Muscle layer of colon (tissue), 2 donors: ENCODE measurements at regions not wholly inside any gene's neighbourhood (a gene's known extent, or its start where the extent isn't known, plus 50 kb on each side); places are given as distances from the start of the nearest gene placed in this dataset.

Experiments used
- H3K27ac ChIP-seq: one replicate; pipeline ENCODE4 v1.7.0; 2013; ENCODE audit warnings: low read depth, mild to moderate bottlenecking, low read length, moderate library complexity
- H3K27me3 ChIP-seq, 2 donors: one replicate each; pipeline ENCODE4 v1.7.0; 2013; ENCODE audit warnings: low read length in 2 of 2, mild to moderate bottlenecking in 2 of 2; ENCODE audit not compliant: insufficient read depth in 2 of 2, control insufficient read depth in 1 of 2
- H3K36me3 ChIP-seq: one replicate; pipeline ENCODE4 v1.7.0; 2013; ENCODE audit warnings: mild to moderate bottlenecking, low read length; ENCODE audit not compliant: insufficient read depth
- H3K4me1 ChIP-seq: one replicate; pipeline ENCODE4 v1.7.0; 2013; ENCODE audit warnings: mild to moderate bottlenecking, low read length; ENCODE audit not compliant: insufficient read depth
- H3K4me3 ChIP-seq, 2 donors: one replicate each; pipeline ENCODE4 v1.7.0; 2013; ENCODE audit warnings: low read length in 2 of 2, low read depth in 1 of 2, mild to moderate bottlenecking in 1 of 2, moderate library complexity in 1 of 2
- H3K9ac ChIP-seq: one replicate; pipeline ENCODE4 v1.7.0; 2013; ENCODE audit warnings: low read length
- H3K9me3 ChIP-seq: one replicate; pipeline ENCODE4 v1.7.0; 2013; ENCODE audit warnings: mild to moderate bottlenecking, low read length
- donor health status: abdominal sarcoma.
- donor health status: Adenocarcinoma of cecum.

- Histone ChIP-seq H3K9ac (no peak overlapping the region), H3K4me3 (no peak overlapping the region), H3K4me1 (no peaks in the 10 kb centered on the region), H3K27me3 (no peaks in the 10 kb centered on the region), H3K9me3 (no peaks in the 10 kb centered on the region), H3K36me3 (no peaks in the 10 kb centered on the region), H3K27ac (no peak overlapping the region)
Observed at GRCh38 chr9:126114850-126115460, 211.7 kb upstream of the MVB12B start.

DNA sequence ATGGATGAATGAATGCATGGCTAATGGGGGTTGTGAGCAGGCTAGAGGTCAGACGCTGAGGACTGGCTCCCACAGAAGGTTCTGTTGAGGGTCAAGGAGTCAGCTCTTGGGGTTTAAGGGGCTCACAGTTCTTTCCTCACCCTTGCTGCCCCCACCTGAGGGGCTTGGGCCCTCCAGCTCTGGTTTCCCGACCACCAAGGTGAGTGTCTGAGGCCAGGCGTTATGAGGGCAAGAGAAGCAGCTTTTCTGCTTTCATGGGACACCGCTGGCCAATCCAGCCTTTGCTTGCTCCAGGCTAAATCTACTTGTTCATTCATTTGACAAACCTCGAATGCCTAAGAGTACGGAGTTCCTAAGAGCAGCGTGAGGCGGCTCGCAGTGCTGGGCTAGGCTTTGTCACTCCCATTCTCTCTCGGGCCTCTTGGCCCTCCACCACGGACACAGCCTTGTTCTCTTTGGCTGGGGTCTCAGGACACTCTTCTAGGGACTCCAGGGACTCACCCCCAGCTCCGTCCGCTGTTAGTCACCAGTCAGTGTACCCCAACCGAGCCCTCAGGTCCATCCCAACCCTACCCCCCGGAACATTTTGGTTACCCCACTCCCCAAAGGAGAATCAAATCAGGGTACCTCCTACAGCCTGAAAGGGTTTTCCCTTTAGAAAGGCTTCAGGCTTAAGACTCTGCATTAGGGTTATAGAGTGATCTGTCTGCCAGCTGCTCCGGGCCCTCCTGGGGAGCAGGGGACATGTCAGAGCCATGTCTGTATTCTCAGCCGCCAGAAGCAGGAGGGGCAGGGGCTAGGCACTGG, 210.1 kb upstream of the MVB12B start:
- no peak overlapping the region for H3K27ac ChIP-seq
- no peaks in the 10 kb centered on the region for H3K4me1 ChIP-seq
- H3K4me3 ChIP-seq = no peak overlapping the region
- H3K27me3 ChIP-seq = no peaks in the 10 kb centered on the region
- H3K9ac ChIP-seq = no peak overlapping the region
- H3K36me3 ChIP-seq = no peaks in the 10 kb centered on the region
- H3K9me3 ChIP-seq = no peaks in the 10 kb centered on the region

DNA sequence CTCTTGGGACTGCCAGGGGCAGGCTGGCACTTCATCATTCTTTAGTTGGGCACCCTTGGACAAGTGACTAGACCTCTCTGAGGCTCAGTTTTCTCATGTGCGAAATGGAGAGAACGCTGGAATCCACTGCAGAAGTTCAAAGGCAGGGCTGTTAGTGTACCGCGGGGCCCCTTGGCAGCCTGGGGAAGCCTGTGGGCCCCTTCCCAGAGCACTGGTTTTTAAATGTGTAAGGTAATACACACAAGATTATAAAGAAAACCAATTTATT, 209.5 kb upstream of the MVB12B start:
- Histone ChIP-seq H3K36me3 (no peaks in the 10 kb centered on the region), H3K9ac (no peak overlapping the region), H3K27me3 (no peaks in the 10 kb centered on the region), H3K27ac (no peak overlapping the region), H3K4me1 (no peaks in the 10 kb centered on the region), H3K4me3 (no peak overlapping the region), H3K9me3 (no peaks in the 10 kb centered on the region)

DNA sequence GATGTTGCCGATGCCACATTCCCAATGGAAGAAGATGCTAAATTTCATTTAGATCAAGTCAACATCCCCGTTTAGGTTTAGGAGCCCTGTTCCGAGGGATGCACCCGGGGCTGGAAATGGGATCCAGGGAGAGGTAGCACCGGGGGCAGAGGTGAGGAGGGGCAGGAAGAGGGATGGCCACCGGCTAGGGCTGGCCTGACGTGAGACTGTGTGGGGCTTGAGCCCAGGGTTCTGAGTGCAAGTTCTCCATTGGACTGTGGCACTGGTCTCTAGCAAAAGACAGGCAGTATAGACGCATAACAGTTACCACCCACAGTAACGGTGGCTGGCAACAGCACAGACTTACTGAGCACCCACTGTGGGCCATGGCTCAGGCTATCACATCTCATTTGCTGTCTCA, 209.0 kb upstream of the MVB12B start:
- H3K9me3 ChIP-seq = no peaks in the 10 kb centered on the region
- H3K36me3 ChIP-seq = no peaks in the 10 kb centered on the region
- H3K4me1 ChIP-seq = no peaks in the 10 kb centered on the region
- H3K27me3 ChIP-seq = no peaks in the 10 kb centered on the region
- no peak overlapping the region for H3K27ac ChIP-seq
- no peak overlapping the region for H3K9ac ChIP-seq
- no peak overlapping the region for H3K4me3 ChIP-seq

DNA sequence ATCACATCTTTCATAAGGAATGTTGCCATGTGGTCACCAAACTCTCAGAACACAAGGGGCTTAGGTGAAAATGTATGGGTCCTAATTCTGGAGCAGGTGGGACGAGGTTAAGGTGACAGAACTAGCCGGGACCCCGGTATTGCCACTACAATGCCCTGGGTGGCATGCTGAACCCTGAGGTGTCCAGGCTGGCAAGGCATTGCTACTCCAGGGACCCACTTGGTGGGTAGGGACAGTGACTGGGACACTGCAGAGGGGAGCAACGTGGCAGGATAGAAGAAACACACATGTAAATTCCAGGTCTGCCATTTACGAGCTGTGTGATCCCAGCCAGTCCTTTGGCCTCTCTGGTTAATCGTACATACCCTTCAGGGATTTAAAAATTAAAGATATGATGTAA, 206.9 kb upstream of the MVB12B start:
- no peak overlapping the region for H3K9ac ChIP-seq
- H3K27me3 ChIP-seq = no peaks in the 10 kb centered on the region
- no peak overlapping the region for H3K27ac ChIP-seq
- no peak overlapping the region for H3K4me3 ChIP-seq
- H3K4me1 ChIP-seq = peaks cover under 1% of the 10 kb centered on the region
- H3K9me3 ChIP-seq = no peaks in the 10 kb centered on the region
- no peaks in the 10 kb centered on the region for H3K36me3 ChIP-seq

DNA sequence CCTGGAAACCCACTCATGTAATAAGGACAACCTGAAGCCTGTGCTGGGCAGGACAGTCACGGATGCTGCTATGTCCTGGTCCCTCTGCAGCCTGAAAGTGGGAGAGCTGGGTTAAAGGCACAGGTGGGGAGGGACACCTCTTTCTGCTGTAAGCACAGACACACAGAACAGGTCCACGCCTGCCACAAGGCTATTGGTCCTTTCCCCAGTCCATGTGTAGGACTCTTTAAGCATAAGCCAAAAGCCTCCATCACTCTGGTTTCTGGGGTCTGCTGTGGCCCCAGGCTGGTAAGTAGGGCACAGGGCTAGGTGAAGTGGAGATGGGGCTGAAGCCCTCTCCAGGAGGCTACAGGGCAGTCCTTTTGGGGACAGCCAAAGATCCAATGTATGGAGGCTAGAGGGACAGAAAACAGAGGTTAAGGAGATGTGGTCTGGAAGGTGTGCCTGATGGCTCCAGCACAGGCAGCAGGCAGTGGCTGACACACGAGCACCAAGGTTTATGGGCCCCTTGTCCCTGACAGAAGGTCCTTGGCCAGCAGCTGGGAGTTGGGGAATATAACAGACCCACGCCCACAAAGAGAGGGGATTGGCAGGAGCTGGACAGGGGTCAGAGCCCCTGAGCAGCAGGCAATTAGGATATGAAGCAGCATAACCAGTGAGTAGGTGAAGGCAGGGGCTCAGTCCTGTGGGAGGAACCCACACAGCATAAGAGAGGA, 203.6 kb upstream of the MVB12B start:
- Histone ChIP-seq H3K4me3 (no peak overlapping the region), H3K27ac (no peak overlapping the region), H3K9me3 (no peaks in the 10 kb centered on the region), H3K27me3 (no peaks in the 10 kb centered on the region), H3K36me3 (no peaks in the 10 kb centered on the region), H3K4me1 (peaks cover 21% of the 10 kb centered on the region), H3K9ac (no peak overlapping the region)

DNA sequence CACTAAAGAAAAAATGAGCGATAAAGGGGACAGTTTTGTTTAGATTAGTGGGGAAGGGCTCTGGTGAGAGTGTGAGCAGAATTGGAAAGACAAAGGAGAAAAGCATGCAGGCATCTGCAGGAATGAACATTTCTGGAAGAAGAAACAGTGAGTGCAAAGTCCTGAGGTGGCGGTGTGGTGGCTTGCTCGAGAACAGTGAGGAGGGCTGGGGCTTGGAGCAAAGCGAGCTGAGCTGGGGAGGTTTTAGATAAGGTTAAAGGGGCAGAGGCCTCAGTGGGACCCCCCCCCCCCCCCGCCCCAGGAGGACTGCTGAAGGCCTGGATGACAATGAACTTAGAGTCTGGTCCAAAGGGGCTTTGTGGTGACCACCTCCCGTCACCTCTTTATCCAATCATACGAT, 202.7 kb upstream of the MVB12B start:
- no peaks in the 10 kb centered on the region for H3K27me3 ChIP-seq
- no peak overlapping the region for H3K27ac ChIP-seq
- H3K9me3 ChIP-seq = no peaks in the 10 kb centered on the region
- peaks cover 21% of the 10 kb centered on the region for H3K4me1 ChIP-seq
- no peaks in the 10 kb centered on the region for H3K36me3 ChIP-seq
- no peak overlapping the region for H3K4me3 ChIP-seq
- H3K9ac ChIP-seq = no peak overlapping the region

- Histone ChIP-seq H3K36me3 (no peaks in the 10 kb centered on the region), H3K9ac (no peak overlapping the region), H3K9me3 (no peaks in the 10 kb centered on the region), H3K4me3 (peak overlapping the region in 1 of 2 donors; percentile 30), H3K27ac (no peak overlapping the region), H3K4me1 (peaks cover 21% of the 10 kb centered on the region), H3K27me3 (no peaks in the 10 kb centered on the region)
Observed at GRCh38 chr9:126125177-126125576, 201.5 kb upstream of the MVB12B start.

GRCh38 chr9:126125577-126125976, 201.1 kb upstream of the MVB12B start:
- Histone ChIP-seq H3K4me3 (peak overlapping the region in 1 of 2 donors; percentile 30), H3K4me1 (peaks cover 21% of the 10 kb centered on the region), H3K27ac (no peak overlapping the region), H3K9me3 (no peaks in the 10 kb centered on the region), H3K27me3 (no peaks in the 10 kb centered on the region), H3K36me3 (no peaks in the 10 kb centered on the region), H3K9ac (no peak overlapping the region)

DNA sequence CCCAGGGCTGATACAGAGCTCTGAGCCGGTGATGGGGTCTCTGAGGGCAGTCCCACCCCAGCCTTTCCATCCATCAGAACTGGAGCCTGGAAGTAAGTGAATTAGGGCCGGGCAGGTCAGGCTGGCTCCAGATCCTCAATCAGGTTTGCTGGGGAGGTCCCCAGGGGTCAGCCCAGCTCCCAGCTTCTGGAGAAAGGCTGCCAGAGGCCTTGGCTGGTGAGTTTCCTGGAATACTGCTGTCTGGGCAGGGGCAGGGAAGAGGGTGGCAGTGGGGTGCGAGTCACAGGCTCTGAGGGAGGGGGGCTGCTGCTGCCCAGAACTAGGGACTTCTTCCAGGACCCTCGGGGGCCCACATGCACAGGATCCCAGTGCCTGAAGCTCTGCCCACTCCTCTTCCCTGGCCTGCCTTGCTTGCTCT, 200.6 kb upstream of the MVB12B start:
- H3K27me3 ChIP-seq = no peaks in the 10 kb centered on the region
- no peak overlapping the region for H3K9ac ChIP-seq
- no peaks in the 10 kb centered on the region for H3K36me3 ChIP-seq
- H3K9me3 ChIP-seq = no peaks in the 10 kb centered on the region
- peak overlapping the region in 1 of 2 donors; percentile 30 for H3K4me3 ChIP-seq
- H3K27ac ChIP-seq = no peak overlapping the region
- peaks cover 21% of the 10 kb centered on the region for H3K4me1 ChIP-seq

DNA sequence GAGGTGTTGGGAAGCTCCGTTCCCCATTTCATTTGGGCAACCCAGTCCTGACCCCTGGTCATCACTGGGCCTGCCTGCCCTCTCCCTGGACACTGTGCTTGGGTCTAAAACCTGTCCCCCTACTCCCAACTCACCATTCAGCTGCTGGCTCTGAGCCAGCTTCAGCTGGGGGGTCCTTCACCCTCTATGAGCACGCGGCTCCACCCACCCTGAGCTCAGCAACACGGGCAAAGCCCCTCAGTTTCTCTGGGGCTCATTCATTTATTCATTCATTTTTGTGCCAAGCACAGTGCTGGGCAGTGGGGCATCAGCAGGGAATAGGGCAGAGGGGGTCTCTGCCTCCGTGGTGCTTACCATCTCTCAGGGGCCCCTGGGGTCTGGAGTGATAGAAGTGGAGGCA, 199.8 kb upstream of the MVB12B start:
- Histone ChIP-seq H3K36me3 (no peaks in the 10 kb centered on the region), H3K9ac (no peak overlapping the region), H3K9me3 (no peaks in the 10 kb centered on the region), H3K27ac (no peak overlapping the region), H3K4me1 (peaks cover 21% of the 10 kb centered on the region), H3K4me3 (no peak overlapping the region), H3K27me3 (no peaks in the 10 kb centered on the region)
